ENCODE measurements at regions not wholly inside any gene's neighbourhood (a gene's known extent, or its start where the extent isn't known, plus 50 kb on each side); places are given as distances from the start of the nearest gene placed in this dataset.
"Not testable (repeated sequence)": the region's sequence is repeated elsewhere in the genome, so short reads cannot be mapped to it uniquely, and the experiment has no call there.

DNA sequence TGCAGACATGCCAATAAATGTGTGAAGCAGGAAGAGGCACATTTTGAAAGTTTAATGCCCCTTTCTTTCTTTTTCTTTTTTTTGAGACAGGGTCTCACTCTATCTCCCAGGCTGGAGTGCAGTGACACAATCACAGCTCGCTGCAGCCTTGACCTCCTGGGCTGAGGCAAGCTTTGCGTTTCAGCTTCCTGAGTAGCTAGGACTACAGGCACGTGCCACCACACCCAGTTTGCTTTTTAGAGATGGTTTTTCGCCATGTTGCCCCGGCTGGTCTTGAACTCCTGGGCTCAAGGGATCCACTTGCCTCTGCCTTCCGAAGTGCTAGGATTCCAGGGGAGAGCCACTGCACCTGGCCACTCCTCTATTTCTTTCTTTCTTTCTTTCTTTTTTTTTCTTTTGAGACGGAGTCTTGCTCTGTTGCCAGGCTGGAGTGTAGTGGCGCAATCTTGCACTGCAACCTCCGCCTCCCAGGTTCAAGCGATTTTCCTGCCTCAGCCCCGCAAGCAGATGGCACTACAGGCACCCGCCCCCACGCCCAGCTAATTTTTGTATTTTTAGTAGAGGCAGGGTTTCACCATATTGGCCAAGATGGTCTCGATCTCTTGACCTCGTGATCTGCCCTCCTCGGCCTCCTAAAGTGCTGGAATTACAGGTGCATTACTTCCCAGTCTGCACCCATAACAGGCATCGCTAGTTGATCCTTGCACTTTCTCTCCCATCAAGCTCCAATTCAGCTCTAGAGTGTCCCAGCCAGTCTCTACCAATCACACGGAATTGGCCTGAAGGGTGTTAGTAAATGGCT is 77.5 kb upstream of the RUNX3 start:
- not testable (repeated sequence) for DNase-seq (ENCODE audit: low read depth in 2 of 3, low spot score in 2 of 3)

DNA sequence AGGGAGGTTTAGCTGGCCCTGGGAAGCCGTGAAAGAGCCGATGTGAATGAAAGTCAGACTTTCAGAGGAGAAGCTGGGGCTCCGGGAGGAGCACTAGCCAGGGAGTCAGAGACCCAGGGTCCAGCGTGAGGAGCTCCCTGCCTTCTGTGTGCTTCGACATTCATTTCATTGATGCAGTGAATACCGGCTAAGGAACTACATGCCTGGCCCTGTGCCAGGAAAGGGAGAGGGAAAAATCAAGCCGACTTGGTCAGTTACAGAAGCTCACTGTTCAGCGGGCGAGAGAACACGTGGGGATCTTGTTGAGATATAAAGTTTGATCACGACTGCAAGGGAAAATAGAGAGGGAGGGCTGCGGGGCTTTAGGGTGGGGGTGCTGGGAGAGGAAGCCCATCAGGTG is 76.7 kb upstream of the RUNX3 start:
- no peak for DNase-seq (ENCODE audit: low read depth in 2 of 3, low spot score in 2 of 3)

DNA sequence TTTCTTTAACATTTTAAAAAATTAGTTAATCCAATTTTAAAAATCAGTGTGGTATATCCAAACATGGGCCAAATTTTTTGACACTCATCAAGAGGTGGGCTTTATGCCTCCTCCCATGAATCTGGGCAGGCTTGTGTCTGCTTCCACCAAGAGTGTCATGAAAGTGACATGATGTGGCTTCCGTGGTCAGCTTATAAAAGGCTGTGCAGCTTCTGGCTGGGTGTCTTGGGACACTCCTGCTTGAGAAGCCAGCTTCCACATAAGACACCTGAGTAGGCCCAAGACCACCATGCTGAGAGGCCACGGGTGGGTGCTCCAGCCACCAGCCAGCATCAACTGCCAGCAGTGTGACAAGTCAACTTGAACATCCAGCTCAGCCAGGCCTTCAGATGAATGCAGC is 74.3 kb upstream of the RUNX3 start:
- DNase-seq (ENCODE audit: low read depth in 2 of 3, low spot score in 2 of 3) = no peak

DNA sequence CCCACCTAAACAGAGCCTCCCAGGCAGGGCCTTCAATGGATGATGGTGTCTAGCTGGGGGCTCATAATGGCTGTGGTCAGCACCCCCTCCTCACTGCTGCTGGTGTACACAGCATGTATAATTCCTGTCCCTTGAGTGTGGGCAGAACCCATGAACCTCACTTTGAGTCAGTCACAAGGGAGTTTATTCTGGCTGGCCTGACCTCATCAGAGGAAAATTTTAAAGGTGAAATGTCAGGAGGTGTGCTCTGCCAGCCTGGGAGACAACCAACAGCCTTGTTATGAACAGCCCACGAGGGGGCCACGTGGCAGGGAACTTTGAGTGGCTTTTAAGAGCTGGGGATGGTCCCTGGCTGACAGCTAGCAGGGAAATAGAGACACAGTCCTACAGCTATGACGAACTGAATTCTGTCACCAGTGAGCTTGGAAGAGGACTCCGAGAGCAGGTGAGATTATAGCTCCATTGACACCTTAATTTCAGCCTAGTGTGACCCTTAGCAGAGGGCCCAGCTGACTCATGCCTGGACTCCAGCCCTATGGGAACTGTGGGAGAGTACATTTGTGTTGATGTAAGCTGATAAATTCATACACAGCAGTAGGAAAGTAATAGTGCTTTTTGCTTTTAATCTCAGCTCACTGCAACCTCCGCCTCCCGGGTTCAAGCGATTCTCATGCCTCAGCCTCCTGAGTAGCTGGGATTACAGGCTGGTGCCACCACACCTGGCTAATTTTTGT is 73.5 kb upstream of the RUNX3 start:
- DNase-seq (ENCODE audit: low read depth in 2 of 3, low spot score in 2 of 3) = no peak

DNA sequence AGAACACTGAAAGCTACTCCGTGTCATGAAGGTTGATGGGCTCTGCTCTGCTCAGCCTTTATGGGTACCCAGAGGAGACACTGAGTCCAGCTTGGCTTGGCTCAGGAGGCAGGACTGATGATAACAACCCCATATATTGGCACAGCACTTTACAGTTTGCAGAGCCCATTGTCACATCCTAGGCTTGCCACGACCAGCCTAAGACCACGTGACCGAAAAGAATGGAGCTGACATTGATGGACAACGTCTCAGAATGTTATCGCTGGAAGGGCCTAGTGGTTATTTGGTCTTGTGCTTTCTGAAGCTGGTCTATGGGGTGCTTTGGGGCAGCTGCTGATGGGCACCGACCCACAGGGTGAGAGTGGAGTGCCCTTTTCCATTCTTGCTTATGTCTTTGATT is 72.9 kb upstream of the RUNX3 start:
- DNase-seq (ENCODE audit: low read depth in 2 of 3, low spot score in 2 of 3) = no peak

DNA sequence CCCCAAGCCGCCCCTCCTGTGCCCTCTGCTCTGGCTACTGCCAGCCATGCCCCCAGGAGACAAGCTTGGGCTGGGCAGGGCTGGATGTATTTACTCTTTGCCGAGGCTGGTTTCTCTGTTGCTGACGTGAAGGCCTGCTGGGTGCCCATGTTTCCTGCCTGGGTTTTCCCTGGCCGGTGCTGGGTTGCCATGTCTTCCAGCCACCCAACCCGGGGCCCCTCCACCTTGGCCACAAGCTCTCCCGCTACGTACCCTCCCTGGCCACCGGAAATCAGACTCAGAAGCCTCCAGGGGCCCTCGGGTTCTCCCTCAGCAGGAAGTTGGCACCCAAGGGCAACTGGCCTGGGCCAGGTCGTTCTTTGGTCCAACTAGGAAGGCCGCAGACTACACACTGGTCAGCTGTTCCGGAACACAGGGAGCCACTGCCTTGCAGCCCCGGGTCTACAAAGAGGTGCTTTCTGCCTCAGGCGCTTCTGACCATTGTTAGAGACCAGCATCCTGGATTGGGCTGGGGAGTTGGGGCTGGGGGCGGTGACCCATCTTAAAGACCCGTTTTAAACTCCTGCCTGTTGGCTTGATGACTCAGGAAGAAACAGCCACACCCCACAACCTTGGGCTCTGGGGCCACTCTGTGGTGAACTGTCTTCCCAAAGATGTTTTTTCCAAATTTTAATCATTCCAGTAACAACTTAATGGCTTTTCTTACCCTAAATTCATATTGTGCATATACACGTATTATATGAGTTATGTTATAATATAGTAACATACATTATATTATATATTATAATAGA is 71.2 kb upstream of the RUNX3 start:
- DNase-seq (ENCODE audit: low read depth in 2 of 3, low spot score in 2 of 3) = no peak

DNA sequence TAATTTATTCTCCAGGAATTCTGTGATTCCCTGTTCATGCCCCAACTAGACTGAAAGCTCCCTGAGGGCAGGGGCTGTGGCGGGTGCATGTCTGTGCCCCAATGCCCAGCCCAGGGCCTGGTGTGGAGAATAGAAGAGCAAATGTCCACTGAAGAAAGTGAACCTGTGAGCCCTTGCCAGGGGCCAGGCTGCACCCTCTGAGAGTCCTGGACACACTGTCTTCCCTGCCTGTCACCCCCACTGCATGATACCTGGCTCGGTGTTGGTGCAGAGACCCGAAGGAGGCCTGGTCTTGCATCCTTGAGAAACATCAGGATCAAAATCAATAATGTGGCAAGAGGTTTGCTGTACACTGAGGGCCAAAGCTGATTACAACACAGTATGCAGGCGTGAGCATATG is 69.8 kb upstream of the RUNX3 start:
- no peak for DNase-seq (ENCODE audit: low read depth in 2 of 3, low spot score in 2 of 3)

DNA sequence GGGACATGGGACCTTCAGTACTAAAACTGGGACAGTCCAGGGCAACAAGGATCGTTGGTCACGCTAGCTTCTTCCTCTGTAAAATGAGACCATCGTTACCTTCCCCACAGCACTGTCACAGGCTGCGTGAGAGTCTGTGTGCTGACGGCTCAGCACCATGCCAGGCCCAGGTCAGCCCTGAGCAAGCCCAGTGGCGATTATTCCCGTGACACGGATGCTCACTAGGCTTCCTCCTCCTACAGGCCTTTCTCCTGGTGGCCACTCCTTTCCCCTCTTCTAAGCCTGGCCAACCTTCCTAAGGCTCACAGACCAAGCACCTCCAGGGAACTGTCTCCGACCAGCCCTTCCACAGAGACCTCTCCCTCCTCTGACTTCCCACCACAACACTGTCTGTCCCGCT is 69.3 kb upstream of the RUNX3 start:
- no peak for DNase-seq (ENCODE audit: low read depth in 2 of 3, low spot score in 2 of 3)

DNA sequence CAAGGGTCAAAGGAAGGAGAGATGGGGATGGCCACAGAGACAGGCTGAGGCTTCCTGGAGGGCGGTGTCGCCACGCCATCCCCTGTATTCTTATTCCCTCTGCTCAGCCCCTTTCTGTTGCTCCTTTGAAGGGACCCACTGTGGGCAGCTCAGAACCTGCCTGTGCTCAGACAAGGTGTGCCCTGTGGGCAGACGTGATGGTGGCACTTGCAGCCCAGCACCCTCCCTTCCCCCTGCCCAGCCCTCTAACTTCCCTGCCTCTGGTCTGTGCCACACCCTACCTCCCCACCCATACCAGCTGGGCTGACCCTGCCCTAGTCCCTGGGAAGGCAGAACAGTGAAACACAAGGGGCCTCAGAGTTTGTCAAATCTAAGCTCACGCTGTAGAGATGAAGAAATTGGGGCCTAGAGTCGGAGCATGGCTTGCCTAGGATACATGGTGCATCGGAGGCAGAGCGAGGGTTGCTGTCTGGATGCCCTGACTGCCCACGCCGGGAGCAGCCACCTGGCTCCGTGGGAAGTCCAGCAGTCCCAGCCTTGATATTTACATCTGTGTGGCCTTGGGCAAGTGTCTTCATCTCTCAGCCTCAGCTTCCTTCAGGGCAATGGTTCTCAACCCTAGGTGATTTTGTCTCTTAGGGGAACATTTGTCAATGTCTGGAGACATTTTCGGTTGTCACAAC is 68.6 kb upstream of the RUNX3 start:
- no peak for DNase-seq (ENCODE audit: low read depth in 2 of 3, low spot score in 2 of 3)

DNA sequence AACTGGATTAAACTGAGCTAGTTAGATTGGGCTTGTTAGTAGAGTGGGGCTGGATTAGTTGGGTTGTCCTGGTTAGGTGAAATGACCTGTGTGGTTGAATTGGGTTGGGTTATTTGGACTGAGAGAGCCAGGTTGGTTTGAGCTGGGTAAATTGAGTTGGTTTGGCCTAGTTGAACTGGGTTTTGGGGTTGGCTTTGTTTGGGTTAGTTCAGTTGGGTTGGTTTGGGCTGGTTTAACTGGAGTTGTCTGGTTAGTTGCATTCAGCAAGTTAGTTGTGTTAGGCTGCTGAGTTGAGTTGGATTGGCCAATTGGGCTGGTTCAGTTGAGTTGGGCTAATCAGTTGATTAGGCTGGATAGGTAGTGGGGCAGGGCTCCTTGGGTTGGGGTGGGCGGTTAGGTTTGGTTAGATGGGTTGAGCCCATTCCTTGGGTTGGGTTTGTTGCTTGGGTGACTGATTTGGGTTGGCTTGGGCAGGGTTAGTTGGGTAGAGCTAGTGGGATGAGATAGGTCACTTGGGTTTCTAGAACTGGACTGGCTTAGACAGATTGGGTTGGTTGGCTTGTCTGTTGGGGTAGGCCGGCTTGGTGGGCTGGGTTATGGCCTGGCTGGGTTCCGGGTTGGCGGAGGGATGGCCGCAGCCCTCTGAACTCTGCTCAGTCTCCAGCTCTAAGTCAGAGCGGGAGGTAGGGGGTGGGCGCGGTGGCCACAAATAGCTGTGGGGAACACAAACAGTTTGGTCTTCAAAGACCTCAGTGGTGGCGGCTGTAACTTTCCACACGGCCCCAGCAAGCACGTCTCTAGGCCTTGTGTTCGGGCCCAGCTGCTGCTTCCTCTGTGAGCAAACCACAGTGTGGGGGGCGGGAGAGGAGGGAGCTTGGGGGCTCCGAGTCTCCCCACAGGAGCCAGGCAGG is 67.2 kb upstream of the RUNX3 start:
- peak in 1 of 3 experiments; percentile 71 for DNase-seq (ENCODE audit: low read depth in 2 of 3, low spot score in 2 of 3)

DNA sequence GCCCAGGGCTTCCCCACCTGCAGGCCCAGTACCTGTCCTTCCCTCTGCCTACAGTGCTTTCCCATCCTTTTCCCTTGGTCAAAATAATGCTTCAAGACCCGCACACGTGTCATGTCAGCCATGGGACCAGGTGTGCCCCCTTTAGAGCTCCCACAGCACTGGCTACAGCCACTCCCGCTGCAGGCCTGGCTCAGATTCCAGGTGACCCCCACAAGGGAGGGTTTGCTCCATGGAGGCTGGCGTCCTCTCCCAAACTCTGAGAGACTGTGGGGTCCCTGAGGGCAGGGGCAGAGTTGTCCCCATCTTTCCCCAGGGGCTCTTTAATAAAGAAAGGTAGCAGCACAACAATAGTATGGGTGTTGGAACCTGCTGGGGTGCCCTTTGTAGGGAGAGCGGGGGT is 66.4 kb upstream of the RUNX3 start:
- DNase-seq (ENCODE audit: low read depth in 2 of 3, low spot score in 2 of 3) = no peak

DNA sequence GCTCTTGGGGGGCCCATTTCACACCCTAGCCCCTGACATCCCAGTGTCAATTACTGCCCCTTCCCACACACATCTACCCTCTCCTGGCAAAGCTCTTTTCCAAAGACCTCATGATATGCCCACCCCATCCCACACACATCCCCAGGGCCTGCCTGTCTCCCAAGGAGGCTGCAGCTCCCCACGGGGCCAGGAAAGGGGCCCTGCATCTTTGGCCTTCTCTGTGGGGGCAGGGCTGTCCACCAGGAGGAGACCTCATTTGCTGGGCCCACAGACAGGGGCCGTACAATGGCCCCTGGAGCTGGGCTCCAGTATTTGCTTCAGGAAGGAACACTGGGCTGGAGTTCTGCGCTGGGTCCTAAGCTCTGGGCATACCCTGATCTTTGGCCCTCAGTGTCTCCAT is 65.6 kb upstream of the RUNX3 start:
- no peak for DNase-seq (ENCODE audit: low read depth in 2 of 3, low spot score in 2 of 3)

DNA sequence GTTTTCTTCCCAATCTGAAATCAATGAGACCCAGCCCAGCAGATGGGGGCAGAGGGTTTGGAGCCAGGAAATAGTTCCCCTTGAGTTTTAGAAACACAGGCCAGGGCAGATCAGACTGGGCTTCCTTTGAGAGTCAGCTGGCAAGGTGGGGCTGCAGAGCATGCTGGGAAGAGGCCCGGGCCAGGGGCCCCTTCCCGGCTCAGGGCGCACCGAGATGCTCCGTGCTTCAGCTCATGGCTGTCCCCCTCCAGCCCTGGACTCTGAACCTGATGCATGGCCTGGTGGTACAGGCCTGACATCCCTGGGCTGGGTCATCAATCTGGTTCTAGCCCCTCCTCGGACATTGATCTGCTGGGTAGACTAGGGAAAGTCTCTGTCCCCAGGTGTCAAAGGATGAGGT is 65.1 kb upstream of the RUNX3 start:
- DNase-seq (ENCODE audit: low read depth in 2 of 3, low spot score in 2 of 3) = no peak

DNA sequence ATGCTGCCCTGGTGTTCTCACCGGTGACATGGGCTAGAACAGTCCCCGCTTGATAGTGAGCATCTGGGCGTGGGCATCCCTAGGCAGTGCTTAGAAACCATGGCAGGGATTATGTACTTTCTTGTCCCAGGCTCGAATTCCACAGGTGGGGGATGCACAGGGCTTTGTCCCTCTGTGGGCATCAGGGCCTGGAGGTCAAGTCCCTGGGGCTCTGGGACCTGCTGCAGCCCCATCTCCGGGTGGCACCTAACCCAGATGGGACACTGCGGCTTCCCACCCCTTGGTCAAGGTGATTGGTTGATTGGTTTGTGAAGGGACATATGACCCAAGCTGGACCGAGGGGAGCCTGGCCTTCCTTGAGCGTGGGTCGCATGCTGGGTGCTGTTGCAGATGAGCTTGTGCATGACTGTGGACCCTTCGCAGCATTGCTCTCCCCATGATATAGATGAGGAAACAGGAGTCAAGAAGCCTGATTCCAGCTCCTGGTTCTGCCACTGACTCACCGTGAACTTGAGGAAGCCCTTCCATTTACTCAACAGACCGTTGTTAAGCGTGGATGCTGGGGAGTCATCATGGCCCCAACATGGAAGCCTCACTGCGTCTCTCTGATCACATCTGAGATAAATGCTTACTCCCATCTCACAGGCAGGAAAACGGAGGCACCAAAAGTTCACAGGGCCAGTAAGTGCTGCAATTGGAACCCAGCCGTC is 64.0 kb upstream of the RUNX3 start:
- no peak for DNase-seq (ENCODE audit: low read depth in 2 of 3, low spot score in 2 of 3)

DNA sequence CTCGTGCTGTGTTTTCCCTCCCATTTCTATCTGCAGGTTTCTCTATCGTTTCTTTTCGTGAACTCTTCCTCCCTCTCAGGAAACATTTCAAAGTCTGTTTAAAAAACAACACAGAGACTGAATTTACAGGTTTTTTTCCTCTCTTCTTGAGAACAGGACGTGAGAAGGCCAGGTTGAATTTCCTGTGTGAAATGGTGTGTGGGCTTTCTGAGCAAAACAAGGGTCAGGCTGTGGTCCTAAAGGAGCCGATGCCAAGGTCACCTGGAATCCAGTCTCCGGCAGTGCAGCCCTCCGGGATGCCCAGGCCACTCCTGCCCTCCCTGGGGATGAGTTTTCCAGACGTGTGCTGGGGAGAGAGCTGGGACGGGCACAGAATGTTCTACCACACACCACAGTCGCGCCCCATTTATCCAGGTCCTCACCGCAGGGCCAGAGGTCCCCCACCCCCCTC is 62.7 kb upstream of the RUNX3 start:
- DNase-seq (ENCODE audit: low read depth in 2 of 3, low spot score in 2 of 3) = no peak

DNA sequence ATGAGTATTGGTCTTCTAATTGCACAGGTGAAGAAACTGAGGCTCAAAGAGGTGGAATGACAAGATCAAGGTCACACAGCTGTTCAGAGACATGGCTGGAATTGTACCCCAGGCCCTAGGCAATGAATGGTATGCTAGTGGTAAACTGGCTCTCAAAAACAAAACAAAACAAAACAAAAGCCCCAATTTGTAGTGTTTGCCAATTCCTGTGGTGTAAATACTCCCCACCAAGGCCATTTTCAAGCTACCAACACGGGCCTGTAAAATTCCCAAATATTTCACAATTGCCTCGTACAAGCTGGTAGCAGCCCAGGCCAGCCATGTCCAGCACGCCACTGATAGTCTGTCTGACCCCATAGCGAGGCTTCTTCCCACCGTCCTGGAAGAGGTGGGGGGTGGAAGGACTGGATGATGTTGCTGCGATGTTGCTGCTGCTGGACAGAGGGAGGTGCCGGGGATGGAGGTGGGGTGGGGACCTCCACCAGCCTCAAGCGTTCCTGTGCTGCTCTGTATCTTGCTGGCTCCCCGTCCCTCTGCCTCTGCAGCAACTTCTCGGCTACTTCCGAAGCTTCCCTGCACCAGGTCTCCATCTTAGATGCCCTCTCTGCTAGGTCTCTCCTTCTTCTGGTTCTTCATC is 62.2 kb upstream of the RUNX3 start:
- no peak for DNase-seq (ENCODE audit: low read depth in 2 of 3, low spot score in 2 of 3)

DNA sequence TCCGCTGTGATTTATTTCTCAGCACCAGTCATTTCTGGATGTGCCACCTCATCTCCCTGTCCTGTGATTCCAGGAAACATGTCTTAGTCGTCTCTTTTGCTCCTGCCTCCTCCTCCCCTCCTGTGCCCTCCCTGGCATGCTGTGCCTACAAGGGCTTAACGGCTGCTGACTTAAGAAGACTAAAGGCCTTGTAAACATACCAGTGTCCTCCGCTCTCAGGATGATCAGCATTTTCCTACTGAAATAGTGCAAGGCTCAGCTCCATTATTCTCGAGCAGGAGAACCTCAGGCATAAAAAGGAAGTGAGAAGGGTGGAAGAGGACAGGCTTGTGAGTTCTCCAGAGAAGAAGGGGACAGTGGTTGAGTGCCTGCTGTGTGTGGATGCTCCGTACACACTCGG is 61.6 kb upstream of the RUNX3 start:
- DNase-seq (ENCODE audit: low read depth in 2 of 3, low spot score in 2 of 3) = no peak

DNA sequence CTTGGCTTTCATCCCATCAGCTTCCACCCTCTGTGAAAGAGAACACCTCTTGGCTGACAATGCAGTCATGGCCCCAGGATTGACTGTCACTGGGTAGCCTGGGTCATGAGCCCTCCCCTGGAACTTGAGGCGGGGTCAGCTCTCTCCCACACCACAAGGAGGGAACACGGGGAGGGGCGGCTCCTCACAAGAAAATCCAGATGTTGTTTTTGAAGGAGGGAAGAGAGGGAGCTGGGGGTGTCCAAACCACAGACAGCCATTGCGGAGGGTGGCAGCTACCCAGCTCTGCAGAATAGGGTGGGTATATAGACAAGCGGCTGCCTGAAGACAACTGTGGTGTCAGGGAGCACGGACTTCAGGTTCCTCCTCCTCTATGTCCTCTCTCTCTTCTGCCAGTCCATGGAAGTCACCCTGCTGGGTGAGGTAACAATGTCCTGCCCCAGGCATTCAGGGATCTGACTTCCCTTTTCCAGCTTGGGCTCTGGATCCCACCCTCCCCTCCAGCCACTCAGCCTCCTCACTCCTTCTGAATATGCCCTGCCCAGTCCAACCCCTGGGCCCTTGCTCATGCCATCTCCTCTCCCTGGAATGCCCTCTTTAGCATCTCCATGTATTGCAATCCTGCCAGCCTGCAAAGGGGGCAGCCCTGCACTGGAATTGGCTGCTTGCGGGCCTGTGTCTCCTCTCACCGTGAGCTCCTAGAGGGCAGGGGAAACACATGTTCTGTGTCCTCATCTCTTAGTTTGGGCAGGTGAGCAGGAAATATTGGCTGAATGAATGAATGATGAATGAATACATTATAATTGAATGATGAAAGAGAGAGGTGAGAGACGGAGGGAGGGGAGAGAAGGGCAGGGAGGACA is 60.9 kb upstream of the RUNX3 start:
- DNase-seq (ENCODE audit: low read depth in 2 of 3, low spot score in 2 of 3) = no peak
